ENCODE measurements at regions not wholly inside any gene's neighbourhood (a gene's known extent, or its start where the extent isn't known, plus 50 kb on each side); places are given as distances from the start of the nearest gene placed in this dataset.

DNA sequence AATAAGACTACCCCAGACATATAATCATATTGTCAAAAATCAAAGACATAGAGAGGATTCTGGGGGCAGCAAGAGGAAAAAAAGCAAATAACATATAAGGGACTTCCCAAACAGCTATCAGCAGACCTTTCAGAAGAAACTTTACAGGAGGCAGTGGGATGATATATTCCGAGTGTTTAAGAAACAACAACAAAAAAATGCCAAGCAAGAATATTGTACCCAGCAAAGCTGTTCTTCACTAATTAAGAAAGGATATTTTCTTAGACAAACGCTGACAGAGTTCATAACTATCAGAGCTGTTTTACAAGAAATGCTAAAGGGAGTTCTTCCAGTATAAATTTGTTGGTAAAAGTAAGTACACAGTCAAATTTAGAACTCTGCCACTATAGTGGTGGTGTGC, 243.3 kb upstream of the AFDN start:
- TF ChIP-seq EP300 (IDR thresholded peaks at IDR 0.05) = no peak
- TF ChIP-seq POLR2AphosphoS5 (IDR thresholded peaks at IDR 0.05) = no peak
- TF ChIP-seq, protein P1, sequence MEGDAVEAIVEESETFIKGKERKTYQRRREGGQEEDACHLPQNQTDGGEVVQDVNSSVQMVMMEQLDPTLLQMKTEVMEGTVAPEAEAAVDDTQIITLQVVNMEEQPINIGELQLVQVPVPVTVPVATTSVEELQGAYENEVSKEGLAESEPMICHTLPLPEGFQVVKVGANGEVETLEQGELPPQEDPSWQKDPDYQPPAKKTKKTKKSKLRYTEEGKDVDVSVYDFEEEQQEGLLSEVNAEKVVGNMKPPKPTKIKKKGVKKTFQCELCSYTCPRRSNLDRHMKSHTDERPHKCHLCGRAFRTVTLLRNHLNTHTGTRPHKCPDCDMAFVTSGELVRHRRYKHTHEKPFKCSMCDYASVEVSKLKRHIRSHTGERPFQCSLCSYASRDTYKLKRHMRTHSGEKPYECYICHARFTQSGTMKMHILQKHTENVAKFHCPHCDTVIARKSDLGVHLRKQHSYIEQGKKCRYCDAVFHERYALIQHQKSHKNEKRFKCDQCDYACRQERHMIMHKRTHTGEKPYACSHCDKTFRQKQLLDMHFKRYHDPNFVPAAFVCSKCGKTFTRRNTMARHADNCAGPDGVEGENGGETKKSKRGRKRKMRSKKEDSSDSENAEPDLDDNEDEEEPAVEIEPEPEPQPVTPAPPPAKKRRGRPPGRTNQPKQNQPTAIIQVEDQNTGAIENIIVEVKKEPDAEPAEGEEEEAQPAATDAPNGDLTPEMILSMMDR (IDR thresholded peaks at IDR 0.05) = no peak

All from suprapubic skin (tissue), 4 donors.